Astrocyte of the spinal cord (primary cell): ENCODE measurements at regions not wholly inside any gene's neighbourhood (a gene's known extent, or its start where the extent isn't known, plus 50 kb on each side); places are given as distances from the start of the nearest gene placed in this dataset.

Experiments used
- DNase-seq: peaks from one replicate; pipeline ENCODE4 v3.0.0; 2011; ENCODE audit warnings: low read depth, low spot score
- H3K4me3 ChIP-seq: 2 replicates; pipeline ENCODE4 v1.5.1; 2011; ENCODE audit warnings: low read depth, mild to moderate bottlenecking, low read length, moderate library complexity
- CTCF ChIP-seq: IDR thresholded peaks from 2 replicates; pipeline ENCODE4 v1.5.1; 2012; ENCODE audit warnings: low read depth, mild to moderate bottlenecking, low read length, inconsistent platforms
- in situ Hi-C: cut with HindIII; loops from 2 replicates; pipeline ENCODE4 v1.10.0; 2017; ENCODE audit warnings: low sequenced_read_pairs

GRCh38 chr3:135382621-135383020 lies 582.9 kb upstream of the PPP2R3A start:
- TF ChIP-seq CTCF, result no peak
- in situ Hi-C loops, result no loop called here
- H3K4me3 ChIP-seq, result no peak overlapping the region
- no peak for DNase-seq

GRCh38 chr3:135383301-135383700 lies 582.2 kb upstream of the PPP2R3A start:
- TF ChIP-seq CTCF, result no peak
- no peak overlapping the region for H3K4me3 ChIP-seq
- DNase-seq, result no peak
- in situ Hi-C loops, result no loop called here

DNA sequence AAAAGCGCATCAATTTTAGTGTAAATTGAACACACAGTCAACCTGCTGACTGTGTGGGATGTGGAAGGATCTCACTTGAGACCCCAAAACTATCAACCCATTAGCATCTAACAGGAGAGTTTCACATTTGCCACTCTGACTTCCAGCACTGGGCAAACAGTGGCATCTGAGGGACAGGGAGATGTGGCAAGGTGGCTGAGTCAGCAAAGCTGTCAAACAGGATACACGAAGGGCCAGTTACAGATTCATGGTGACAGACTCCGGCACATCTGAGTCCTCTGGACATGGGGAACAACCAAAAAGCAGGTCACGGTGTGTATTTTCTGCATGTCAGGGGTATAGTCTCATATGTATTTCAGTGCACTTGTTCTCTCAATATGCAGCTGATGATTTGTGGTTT lies 573.4 kb upstream of the PPP2R3A start:
- no peak for DNase-seq
- no peak overlapping the region for H3K4me3 ChIP-seq
- no peak for TF ChIP-seq CTCF
- in situ Hi-C loops, result no loop called here

DNA sequence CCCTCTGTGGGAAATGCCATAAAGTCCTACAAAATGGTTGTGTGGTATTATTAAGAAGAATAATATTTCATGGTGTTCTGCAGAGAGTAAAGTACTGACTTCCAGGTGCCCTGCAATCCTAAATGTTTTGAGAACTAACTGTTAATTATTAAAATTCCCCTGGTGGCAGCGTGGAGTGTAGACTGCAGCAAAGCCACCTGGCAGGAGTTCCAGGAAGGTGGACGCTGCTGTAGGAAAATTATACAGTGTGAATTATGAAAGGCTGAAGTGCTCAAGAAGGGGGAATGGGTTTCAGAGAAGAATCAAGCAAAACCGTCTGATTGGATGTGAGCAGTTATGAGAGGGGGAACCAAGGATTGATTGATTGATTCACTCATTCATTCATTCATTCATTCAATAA lies 572.4 kb upstream of the PPP2R3A start:
- no peak overlapping the region for H3K4me3 ChIP-seq
- DNase-seq, result no peak
- TF ChIP-seq CTCF, result no peak
- in situ Hi-C loops, result no loop called here

GRCh38 chr3:135393898-135394525 lies 571.5 kb upstream of the PPP2R3A start:
- in situ Hi-C loops, result no loop called here
- TF ChIP-seq CTCF, result no peak
- DNase-seq, result no peak
- H3K4me3 ChIP-seq, result no peak overlapping the region

- DNase-seq, result no peak
- no peak for TF ChIP-seq CTCF
- in situ Hi-C loops, result no loop called here
- no peak overlapping the region for H3K4me3 ChIP-seq
These were observed 553.1 kb upstream of the PPP2R3A start for GRCh38 chr3:135412475-135412874.

DNA sequence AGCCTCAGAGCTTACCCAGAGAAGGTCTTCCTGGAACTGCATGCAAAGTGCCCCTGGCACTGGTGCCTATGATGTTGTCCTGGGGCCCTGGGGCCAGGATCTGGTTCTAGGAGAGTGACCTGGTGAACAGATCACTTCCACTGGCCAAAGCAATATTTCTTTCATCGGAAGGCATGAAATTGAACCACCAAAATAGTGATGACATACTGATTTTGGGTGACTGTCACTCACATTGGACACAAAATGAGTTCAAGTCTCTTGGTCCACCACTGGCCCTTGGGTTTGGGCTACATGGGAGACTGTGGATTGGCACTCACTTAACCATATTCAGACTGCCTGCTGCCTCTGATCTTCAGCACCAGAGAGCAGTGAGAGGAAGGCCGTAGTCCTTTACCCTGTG lies 549.3 kb upstream of the PPP2R3A start:
- DNase-seq, result no peak
- no peak for TF ChIP-seq CTCF
- no peak overlapping the region for H3K4me3 ChIP-seq
- in situ Hi-C loops, result no loop called here
